WI38 (cell line): ENCODE measurements at regions not wholly inside any gene's neighbourhood (a gene's known extent, or its start where the extent isn't known, plus 50 kb on each side); places are given as distances from the start of the nearest gene placed in this dataset.

ENCODE experiments used
- H3K4me3 ChIP-seq: 2 replicates; pipeline ENCODE4 v1.5.1; 2011; ENCODE audit warnings: low read depth, mild to moderate bottlenecking, control low read depth, low read length
- CTCF ChIP-seq: IDR thresholded peaks from 2 replicates; pipeline ENCODE4 v1.5.1; 2012; ENCODE audit warnings: low read depth, mild to moderate bottlenecking, control low read depth, low read length

- TF ChIP-seq CTCF, result no peak
Measured at GRCh38 chr4:127210893-127211649, 421.7 kb upstream of the INTU start.

GRCh38 chr4:127211650-127212560, 420.9 kb upstream of the INTU start:
- TF ChIP-seq CTCF, result no peak
- H3K4me3 ChIP-seq, result no peak overlapping the region

More at GRCh38 chr4:127210893-127211649, 421.7 kb upstream of the INTU start:
- H3K4me3 ChIP-seq, result no peak overlapping the region

GRCh38 chr4:127212701-127213100, 420.1 kb upstream of the INTU start:
- no peak for TF ChIP-seq CTCF
- no peak overlapping the region for H3K4me3 ChIP-seq

GRCh38 chr4:127214016-127214415, 418.7 kb upstream of the INTU start:
- no peak for TF ChIP-seq CTCF
- no peak overlapping the region for H3K4me3 ChIP-seq

GRCh38 chr4:127214931-127215330, 417.8 kb upstream of the INTU start:
- H3K4me3 ChIP-seq, result no peak overlapping the region
- TF ChIP-seq CTCF, result no peak

GRCh38 chr4:127217586-127218229, 415.0 kb upstream of the INTU start:
- H3K4me3 ChIP-seq, result no peak overlapping the region
- no peak for TF ChIP-seq CTCF
